OCI-LY3 (cell line): ENCODE measurements at regions not wholly inside any gene's neighbourhood (a gene's known extent, or its start where the extent isn't known, plus 50 kb on each side); places are given as distances from the start of the nearest gene placed in this dataset.

Experiments
- H2AFZ ChIP-seq: fragments of 200-600, 300-600 bp; shearing (Covaris generic); 2 replicates; pipeline ENCODE4 v1.6.0; 2014; ENCODE audit warnings: antibody characterized with exemption, low read depth, low read length
- H3K27ac ChIP-seq: fragments of 200-600, 300-600 bp; sonication (generic); 2 replicates; pipeline ENCODE4 v1.5.1; 2014; ENCODE audit warnings: mild to moderate bottlenecking, low read length, moderate library complexity, mixed read lengths
- H3K27me3 ChIP-seq: fragments of 200-600, 300-600 bp; sonication (generic); 2 replicates; pipeline ENCODE4 v1.6.1; 2014; ENCODE audit warnings: low read depth, low read length, mixed read lengths
- H3K36me3 ChIP-seq: fragments of 200-600, 300-600 bp; sonication (generic); replicated peaks from 2 replicates; pipeline ENCODE3; 2014; ENCODE audit warnings: low read depth, low read length, mixed read lengths
- H3K4me1 ChIP-seq: fragments of 300-600, 200-600 bp; sonication (generic); 2 replicates; pipeline ENCODE4 v1.6.1; 2014; ENCODE audit warnings: low read length, mixed read lengths
- H3K4me2 ChIP-seq: fragments of 200-600, 300-600 bp; sonication (generic); 2 replicates; pipeline ENCODE4 v1.6.1; 2014; ENCODE audit warnings: low read length, mixed read lengths
- H3K4me3 ChIP-seq: fragments of 300-600, 200-600 bp; sonication (generic); 2 replicates; pipeline ENCODE4 v1.5.1; 2014; ENCODE audit warnings: antibody characterized with exemption, mild to moderate bottlenecking, low read length, moderate library complexity
- H3K79me2 ChIP-seq: fragments of 300-600, 200-600 bp; shearing (Covaris generic); 2 replicates; pipeline ENCODE4 v1.6.1; 2014; ENCODE audit warnings: mild to moderate bottlenecking, low read length, mixed read lengths
- H3K9ac ChIP-seq: fragments of 300-600, 200-600 bp; shearing (Covaris generic); 2 replicates; pipeline ENCODE4 v1.6.0; 2014; ENCODE audit warnings: mild to moderate bottlenecking, low read length, moderate library complexity
- H3K9me3 ChIP-seq: fragments of 200-600, 300-600 bp; shearing (Covaris generic); 2 replicates; pipeline ENCODE4 v1.6.1; 2014; ENCODE audit warnings: low read length, mixed read lengths; ENCODE audit not compliant: insufficient read depth
- H4K20me1 ChIP-seq: fragments of 200-600, 300-600 bp; sonication (generic); 2 replicates; pipeline ENCODE4 v1.6.1; 2016; ENCODE audit warnings: low read length, mixed read lengths; ENCODE audit not compliant: insufficient read depth
- EZH2phosphoT487 ChIP-seq: fragments of 200-600 bp; shearing (Covaris generic); IDR thresholded peaks from 2 replicates; pipeline ENCODE4 v1.6.1; 2018; ENCODE audit warnings: antibody characterized with exemption, mixed run types, low read depth
- TF ChIP-seq, protein P1 (sequence below): fragments of 200-600, 300-600 bp; sonication (generic); IDR thresholded peaks from 2 replicates; pipeline ENCODE4 v1.5.1; 2014; ENCODE audit warnings: antibody characterized with exemption, low read length, low read depth

DNA sequence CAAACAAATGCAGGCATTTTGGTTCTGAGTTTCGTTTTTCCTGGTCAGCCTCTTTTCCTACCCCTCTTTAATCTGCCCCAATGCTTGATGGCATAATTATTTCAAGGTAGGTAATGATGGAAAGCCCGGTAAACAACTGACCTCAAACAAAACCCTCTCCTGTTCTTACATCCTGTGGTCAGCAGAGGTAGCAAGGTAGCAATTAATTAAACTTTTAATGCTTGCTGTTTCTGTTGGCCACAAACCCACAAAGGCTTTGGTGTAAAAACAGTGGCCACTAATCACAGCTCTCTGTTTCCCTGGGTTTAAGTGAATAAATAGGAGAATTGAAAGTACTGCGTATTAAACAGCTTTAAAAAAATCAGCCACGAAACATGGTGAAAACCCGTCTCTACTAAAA lies 261.5 kb upstream of the SOX4 start:
- Histone ChIP-seq H3K9me3 (no peaks in the 10 kb centered on the region), H2AFZ (no peak overlapping the region), H4K20me1 (no peaks in the 10 kb centered on the region), H3K9ac (no peak overlapping the region), H3K4me3 (no peak overlapping the region), H3K4me1 (no peaks in the 10 kb centered on the region), H3K36me3 (no peaks in the 10 kb centered on the region), H3K79me2 (no peaks in the 10 kb centered on the region), H3K27ac (no peak overlapping the region), H3K4me2 (no peak overlapping the region), H3K27me3 (no peaks in the 10 kb centered on the region)
- TF ChIP-seq EZH2phosphoT487, result no peak
- TF ChIP-seq, protein P1, sequence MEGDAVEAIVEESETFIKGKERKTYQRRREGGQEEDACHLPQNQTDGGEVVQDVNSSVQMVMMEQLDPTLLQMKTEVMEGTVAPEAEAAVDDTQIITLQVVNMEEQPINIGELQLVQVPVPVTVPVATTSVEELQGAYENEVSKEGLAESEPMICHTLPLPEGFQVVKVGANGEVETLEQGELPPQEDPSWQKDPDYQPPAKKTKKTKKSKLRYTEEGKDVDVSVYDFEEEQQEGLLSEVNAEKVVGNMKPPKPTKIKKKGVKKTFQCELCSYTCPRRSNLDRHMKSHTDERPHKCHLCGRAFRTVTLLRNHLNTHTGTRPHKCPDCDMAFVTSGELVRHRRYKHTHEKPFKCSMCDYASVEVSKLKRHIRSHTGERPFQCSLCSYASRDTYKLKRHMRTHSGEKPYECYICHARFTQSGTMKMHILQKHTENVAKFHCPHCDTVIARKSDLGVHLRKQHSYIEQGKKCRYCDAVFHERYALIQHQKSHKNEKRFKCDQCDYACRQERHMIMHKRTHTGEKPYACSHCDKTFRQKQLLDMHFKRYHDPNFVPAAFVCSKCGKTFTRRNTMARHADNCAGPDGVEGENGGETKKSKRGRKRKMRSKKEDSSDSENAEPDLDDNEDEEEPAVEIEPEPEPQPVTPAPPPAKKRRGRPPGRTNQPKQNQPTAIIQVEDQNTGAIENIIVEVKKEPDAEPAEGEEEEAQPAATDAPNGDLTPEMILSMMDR, result no peak

DNA sequence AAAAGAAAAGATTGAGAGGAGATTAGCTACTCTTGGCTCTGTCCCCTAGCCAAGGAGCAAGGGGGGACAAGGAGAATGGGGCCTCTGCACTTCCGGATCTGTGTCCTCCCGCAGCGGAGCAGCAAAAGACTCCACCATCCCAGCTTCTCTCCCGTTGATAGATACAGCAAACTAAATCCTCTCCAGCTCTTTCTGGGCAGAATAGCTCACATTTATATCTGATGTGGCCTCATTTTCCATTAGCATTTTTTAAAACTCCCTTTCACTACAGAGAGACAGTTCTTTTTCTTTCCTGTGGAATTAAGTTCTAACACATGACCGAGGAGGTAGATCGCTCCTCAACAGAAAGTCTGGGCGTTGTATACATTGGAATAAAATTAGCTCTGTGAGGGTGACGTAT lies 260.9 kb upstream of the SOX4 start:
- Histone ChIP-seq H3K27me3 (no peaks in the 10 kb centered on the region), H3K9me3 (no peaks in the 10 kb centered on the region), H3K79me2 (no peaks in the 10 kb centered on the region), H3K4me1 (no peaks in the 10 kb centered on the region), H3K4me3 (no peak overlapping the region), H4K20me1 (no peaks in the 10 kb centered on the region), H3K36me3 (no peaks in the 10 kb centered on the region), H3K27ac (no peak overlapping the region), H2AFZ (no peak overlapping the region), H3K4me2 (no peak overlapping the region), H3K9ac (no peak overlapping the region)
- TF ChIP-seq, protein P1, result no peak
- TF ChIP-seq EZH2phosphoT487, result no peak

DNA sequence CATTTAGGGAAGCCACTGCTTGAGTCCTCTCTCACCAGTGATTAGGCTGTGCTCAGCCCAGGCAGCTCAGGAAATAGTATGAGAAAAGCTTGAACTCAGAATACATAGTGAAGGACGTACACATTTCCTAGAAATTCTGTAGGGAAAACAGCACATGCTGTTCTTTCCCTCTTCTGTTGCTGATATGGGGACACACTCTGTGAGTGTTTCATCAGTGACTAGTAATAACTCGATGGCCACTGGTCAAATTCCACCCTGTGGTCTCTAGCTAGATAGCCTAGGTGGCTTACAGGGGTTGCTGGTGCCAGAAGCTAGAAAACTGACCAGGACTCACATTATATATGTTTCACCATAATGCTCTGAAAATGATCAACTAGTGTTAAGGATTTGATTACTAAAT lies 259.8 kb upstream of the SOX4 start:
- Histone ChIP-seq H3K36me3 (no peaks in the 10 kb centered on the region), H2AFZ (no peak overlapping the region), H3K9me3 (no peaks in the 10 kb centered on the region), H3K4me3 (no peak overlapping the region), H4K20me1 (no peaks in the 10 kb centered on the region), H3K4me2 (no peak overlapping the region), H3K9ac (no peak overlapping the region), H3K4me1 (no peaks in the 10 kb centered on the region), H3K27ac (no peak overlapping the region), H3K27me3 (no peaks in the 10 kb centered on the region), H3K79me2 (no peaks in the 10 kb centered on the region)
- TF ChIP-seq, protein P1, result no peak
- TF ChIP-seq EZH2phosphoT487, result no peak

DNA sequence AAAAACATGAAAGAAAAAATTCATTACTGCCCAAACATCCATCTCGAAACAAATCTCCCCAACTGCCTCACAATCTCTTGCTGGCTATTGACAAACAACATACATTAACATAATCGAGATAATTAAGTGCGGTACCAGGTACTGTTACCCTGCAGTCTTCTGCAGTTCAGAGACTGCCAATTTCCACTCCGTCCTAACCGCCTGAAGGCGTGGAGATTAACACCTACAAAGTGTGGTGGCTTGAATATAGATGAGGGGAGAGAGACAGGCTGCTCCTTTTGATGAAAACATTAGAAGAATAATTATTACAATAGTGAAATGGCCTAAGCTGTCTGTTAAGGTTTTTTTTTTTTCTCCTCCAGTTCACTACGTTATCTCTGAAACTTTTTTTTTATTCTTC lies 258.9 kb upstream of the SOX4 start:
- H3K4me1 ChIP-seq, result no peaks in the 10 kb centered on the region
- no peak overlapping the region for H3K27ac ChIP-seq
- no peak overlapping the region for H3K9ac ChIP-seq

More for the DNA sequence above, 258.9 kb upstream of the SOX4 start:
- no peaks in the 10 kb centered on the region for H3K27me3 ChIP-seq
- no peak for TF ChIP-seq EZH2phosphoT487
- TF ChIP-seq, protein P1, result no peak
- H3K4me2 ChIP-seq, result no peak overlapping the region
- no peaks in the 10 kb centered on the region for H4K20me1 ChIP-seq
- H3K4me3 ChIP-seq, result no peak overlapping the region
- no peaks in the 10 kb centered on the region for H3K9me3 ChIP-seq
- H3K79me2 ChIP-seq, result no peaks in the 10 kb centered on the region
- H2AFZ ChIP-seq, result no peak overlapping the region
- no peaks in the 10 kb centered on the region for H3K36me3 ChIP-seq
